HG03442 (cell line): ENCODE measurements at regions not wholly inside any gene's neighbourhood (a gene's known extent, or its start where the extent isn't known, plus 50 kb on each side); places are given as distances from the start of the nearest gene placed in this dataset.
"Not testable (repeated sequence)": the region's sequence is repeated elsewhere in the genome, so short reads cannot be mapped to it uniquely, and the experiment has no call there.

ENCODE experiments used
- ATAC-seq: cut with Tn5 transposase; IDR thresholded peaks from one replicate; pipeline ENCODE4 v1.9.1; 2021; ENCODE audit warnings: mild to moderate bottlenecking, moderate library complexity; ENCODE audit not compliant: unreplicated experiment

- no peak for ATAC-seq
Measured at GRCh38 chr3:6716420-6716819, 144.5 kb upstream of the GRM7 start.

GRCh38 chr3:6717026-6717943 is 143.6 kb upstream of the GRM7 start:
- ATAC-seq, result peak; percentile 97

GRCh38 chr3:6719999-6720398 is 140.9 kb upstream of the GRM7 start:
- no peak for ATAC-seq

- no peak for ATAC-seq
Measured at GRCh38 chr3:6721491-6721890, 139.4 kb upstream of the GRM7 start.

GRCh38 chr3:6723205-6723604 is 137.7 kb upstream of the GRM7 start:
- ATAC-seq, result no peak

GRCh38 chr3:6726811-6727210 is 134.1 kb upstream of the GRM7 start:
- ATAC-seq, result no peak

- ATAC-seq, result no peak
Measured at GRCh38 chr3:6732807-6733206, 128.1 kb upstream of the GRM7 start.

- no peak for ATAC-seq
Measured at GRCh38 chr3:6733699-6734394, 127.1 kb upstream of the GRM7 start.

- no peak for ATAC-seq
Measured at GRCh38 chr3:6734395-6734746, 126.5 kb upstream of the GRM7 start.

GRCh38 chr3:6736836-6737629 is 123.9 kb upstream of the GRM7 start:
- ATAC-seq, result no peak

- ATAC-seq, result no peak
Measured at GRCh38 chr3:6737630-6738029, 123.3 kb upstream of the GRM7 start.

GRCh38 chr3:6739288-6739687 is 121.6 kb upstream of the GRM7 start:
- no peak for ATAC-seq

GRCh38 chr3:6743067-6743720 is 117.7 kb upstream of the GRM7 start:
- no peak for ATAC-seq

GRCh38 chr3:6746443-6746842 is 114.5 kb upstream of the GRM7 start:
- no peak for ATAC-seq

- no peak for ATAC-seq
Measured at GRCh38 chr3:6747017-6747416, 113.9 kb upstream of the GRM7 start.

GRCh38 chr3:6750782-6751181 is 110.1 kb upstream of the GRM7 start:
- no peak for ATAC-seq

GRCh38 chr3:6753536-6753935 is 107.4 kb upstream of the GRM7 start:
- no peak for ATAC-seq

GRCh38 chr3:6769532-6770396 is 91.2 kb upstream of the GRM7 start:
- not testable (repeated sequence) for ATAC-seq

GRCh38 chr3:6770397-6770690 is 90.6 kb upstream of the GRM7 start:
- ATAC-seq, result no peak

- no peak for ATAC-seq
Measured at GRCh38 chr3:6771171-6771570, 89.7 kb upstream of the GRM7 start.
